HG02798 (cell line): ENCODE measurements at regions not wholly inside any gene's neighbourhood (a gene's known extent, or its start where the extent isn't known, plus 50 kb on each side); places are given as distances from the start of the nearest gene placed in this dataset.
"Not testable (repeated sequence)": the region's sequence is repeated elsewhere in the genome, so short reads cannot be mapped to it uniquely, and the experiment has no call there.

Experiments
- ATAC-seq: cut with Tn5 transposase; IDR thresholded peaks from one replicate; pipeline ENCODE4 v1.9.1; 2021; ENCODE audit warnings: mild to moderate bottlenecking; ENCODE audit not compliant: unreplicated experiment, poor library complexity

- ATAC-seq = no peak
Measured at GRCh38 chr5:2863675-2864433, 112.4 kb upstream of the IRX2 start.

- no peak for ATAC-seq
Measured at GRCh38 chr5:2863133-2863532, 111.7 kb upstream of the IRX2 start.

DNA sequence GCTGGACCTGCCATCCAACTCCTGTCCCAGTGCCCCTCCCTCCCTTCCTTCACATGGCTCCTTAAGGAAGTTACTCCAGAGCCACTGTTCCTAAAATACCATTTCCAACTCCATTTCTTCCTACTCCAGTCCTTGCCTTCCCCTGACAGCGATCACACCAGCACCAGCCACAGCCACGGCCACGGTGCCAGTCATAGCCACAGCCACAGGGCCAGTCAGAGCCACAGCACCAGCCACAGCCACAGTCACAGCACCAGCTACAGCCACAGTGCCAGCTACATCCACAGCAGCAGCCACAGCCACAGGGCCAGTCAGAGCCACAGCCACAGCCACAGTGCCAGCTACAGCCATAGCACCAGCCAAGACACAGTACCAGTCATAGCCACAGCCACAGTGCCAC is 110.7 kb upstream of the IRX2 start:
- ATAC-seq = not testable (repeated sequence)

DNA sequence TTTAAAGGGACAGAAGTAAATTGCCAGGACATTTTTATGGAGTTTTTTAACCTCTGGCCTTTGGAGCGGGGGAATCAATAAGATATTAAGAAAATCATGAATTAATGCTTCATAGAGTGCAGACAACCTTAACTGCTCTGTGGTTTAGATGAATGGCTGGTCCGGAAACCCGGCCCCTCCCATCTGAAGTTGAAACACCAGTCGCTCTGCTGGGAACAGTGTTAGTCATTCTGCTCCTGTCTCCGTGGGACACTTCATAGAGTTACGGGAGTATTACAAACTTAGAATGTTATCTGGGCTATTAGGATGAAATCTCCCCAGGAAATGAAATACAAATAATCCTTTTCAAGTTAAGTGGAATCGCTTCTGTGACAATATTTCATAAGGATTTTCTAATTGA is 110.1 kb upstream of the IRX2 start:
- no peak for ATAC-seq

- ATAC-seq = no peak
Measured at GRCh38 chr5:2860101-2860500, 108.6 kb upstream of the IRX2 start.

- ATAC-seq = no peak
Measured at GRCh38 chr5:2857837-2858236, 106.4 kb upstream of the IRX2 start.

- no peak for ATAC-seq
Measured at GRCh38 chr5:2856206-2856605, 104.7 kb upstream of the IRX2 start.

DNA sequence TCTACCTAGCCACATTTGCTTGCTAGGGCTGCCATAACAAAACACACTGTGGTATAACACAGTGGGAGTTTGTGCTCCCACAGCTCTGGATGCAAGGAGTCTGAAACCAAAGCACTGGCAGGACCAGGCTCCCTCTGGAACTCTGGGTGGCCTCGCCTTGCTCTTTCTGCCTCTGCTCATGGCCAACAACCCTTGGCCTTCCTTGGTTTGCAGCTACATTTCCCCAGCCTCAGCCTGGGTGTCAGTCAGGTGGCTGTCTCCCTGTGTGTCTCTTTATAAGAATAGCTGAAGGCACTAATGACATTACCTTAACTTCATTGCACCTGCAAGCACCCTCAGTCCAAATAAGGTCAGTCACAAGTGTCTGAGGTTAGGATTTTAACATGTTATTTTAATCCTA is 101.0 kb upstream of the IRX2 start:
- no peak for ATAC-seq

DNA sequence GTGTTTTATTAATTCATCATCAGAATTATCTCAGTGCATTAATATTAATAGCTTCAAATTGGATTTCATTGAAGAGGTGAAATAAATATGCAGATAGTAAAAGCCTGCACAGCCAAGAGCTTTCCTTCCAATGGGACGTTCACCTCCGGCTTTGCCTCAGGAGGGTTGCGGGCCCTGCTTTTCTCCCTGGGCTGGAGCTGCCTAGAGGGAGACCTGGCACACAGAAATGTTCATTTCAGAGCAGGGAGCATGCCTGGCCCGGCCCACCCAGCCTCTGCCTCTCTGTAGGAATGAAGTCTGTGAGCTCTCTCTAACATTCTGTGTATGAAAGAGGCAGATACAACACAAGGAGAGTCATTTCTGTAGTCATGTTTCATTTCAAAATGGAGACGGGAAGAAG is 100.4 kb upstream of the IRX2 start:
- ATAC-seq = no peak

DNA sequence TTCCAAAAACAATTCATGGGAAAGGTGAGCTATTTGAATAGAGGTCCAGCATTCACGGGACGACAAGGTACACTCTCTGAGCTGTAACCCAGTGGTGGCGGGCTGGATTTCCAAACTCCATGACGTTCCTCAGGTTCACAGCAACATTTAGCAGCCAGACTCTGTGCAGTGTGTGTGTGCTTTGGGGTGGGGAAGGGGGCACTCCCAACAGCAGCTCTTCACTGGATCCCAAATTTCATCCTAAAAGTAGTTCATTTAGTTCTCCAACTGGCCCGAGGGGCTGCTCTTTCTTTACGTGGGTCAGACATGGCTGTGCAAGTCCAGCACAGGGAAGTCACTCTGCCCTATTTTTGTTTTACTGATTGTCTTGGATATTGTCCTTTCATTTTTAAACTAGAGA is 98.0 kb upstream of the IRX2 start:
- ATAC-seq = no peak

- ATAC-seq = no peak
Measured at GRCh38 chr5:2848619-2849018, 97.1 kb upstream of the IRX2 start.

DNA sequence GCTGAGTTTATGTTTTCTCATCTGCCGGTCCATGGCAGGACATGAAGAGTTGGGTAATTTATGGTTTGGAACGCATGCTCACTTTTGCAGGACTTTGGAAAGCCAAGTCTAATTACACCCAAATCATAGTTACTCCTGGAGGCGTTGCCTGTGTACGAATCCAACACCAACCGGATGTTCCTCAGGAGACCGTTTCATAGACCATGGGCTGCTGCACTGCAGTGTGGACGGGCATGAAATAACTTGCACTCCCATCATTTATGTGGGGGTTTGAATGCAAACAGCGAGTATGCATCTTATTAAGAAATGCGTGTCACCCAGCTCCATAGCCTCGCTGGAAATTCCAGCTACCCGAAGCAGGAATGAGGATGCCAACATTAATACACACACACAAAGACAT is 96.1 kb upstream of the IRX2 start:
- no peak for ATAC-seq

- no peak for ATAC-seq
Measured at GRCh38 chr5:2841208-2841607, 89.7 kb upstream of the IRX2 start.

- ATAC-seq = no peak
Measured at GRCh38 chr5:2840372-2840915, 89.0 kb upstream of the IRX2 start.

- ATAC-seq = no peak
Measured at GRCh38 chr5:2836133-2836532, 84.7 kb upstream of the IRX2 start.

- ATAC-seq = no peak
Measured at GRCh38 chr5:2833556-2833955, 82.1 kb upstream of the IRX2 start.

- no peak for ATAC-seq
Measured at GRCh38 chr5:2832394-2832793, 80.9 kb upstream of the IRX2 start.

- no peak for ATAC-seq
Measured at GRCh38 chr5:2829239-2829638, 77.8 kb upstream of the IRX2 start.

DNA sequence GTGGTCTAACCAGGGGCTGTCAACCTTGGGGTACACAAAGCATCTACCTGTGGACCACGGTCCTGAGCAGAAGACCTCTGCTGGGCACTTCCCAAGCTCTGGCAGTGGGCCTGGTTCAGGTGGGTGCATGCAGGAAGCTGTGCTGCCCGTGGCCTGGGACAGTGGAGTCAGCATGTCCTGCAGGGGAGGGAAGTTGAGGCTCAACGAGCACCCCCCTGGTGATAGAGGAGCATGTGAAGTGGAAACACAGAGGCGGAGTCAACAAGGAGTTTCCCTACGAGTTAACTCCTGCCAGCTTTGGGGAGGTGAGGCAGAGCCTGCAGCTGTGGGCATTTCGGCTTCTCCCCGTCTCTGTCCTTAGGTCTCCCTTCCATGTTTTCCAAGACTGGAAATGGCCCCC is 67.5 kb upstream of the IRX2 start:
- no peak for ATAC-seq

DNA sequence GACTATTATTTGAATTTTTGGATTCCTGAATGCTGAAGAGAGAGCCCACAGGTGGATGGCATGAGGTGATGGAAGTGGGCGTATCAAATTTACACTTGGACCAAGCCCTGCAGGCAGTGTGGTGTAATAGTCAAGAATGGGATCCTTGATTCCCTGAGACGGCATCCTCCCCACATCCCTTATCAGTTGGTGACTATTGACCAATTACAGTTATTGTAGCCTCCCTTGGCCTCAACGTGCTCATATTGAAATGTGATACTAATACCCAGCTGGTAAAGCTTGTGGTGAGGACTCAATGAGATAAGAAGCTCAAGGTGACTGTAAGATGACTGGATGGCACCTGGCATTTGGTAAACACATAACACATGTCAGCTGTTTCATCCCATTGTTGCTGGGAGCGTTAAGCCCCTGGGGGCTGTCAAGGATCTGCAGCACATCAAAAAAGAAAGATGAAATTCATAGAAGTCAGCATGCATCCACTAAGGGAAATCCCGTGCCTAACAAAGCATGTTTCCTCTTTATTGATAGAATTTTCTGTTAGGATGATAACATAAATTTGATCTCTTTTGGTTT is 65.6 kb upstream of the IRX2 start:
- no peak for ATAC-seq

DNA sequence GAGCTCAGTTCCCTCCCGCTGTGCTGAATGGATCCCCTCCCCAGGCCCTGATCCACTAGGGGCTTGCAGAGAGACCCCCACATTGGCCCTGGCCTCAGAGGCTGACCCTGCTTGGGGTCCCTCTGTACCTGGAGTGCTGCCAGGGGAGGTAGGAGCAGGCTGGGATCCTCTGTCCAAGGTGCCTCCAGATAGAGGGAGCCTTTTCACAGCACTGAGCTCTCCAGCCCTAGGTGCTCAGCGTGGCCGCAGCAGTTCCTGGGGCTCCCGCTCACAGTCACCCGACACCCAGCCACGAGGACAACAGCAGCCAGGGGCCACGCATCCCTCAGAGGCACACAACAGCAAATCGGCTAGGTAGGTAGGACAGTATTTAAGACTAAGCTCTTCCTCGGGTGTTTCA is 62.2 kb upstream of the IRX2 start:
- no peak for ATAC-seq

DNA sequence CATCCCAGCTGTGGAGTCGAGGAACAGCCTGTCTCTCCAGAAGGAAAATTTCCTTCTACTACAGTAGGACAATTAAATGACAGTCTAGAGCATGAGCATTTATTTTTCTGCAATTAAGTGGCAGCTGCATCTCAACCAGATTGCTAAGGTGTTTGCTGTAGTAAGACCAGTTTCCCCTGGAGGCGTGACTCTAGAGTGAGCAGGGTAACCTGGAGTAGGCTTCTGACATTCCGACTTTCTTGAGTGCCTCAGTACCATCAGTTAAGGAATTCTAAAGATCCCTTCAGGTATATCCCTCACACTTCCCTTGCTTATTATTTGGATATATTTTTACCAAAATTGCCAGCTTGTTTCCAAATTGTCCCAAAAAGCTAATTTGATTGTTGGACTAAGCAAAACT is 59.2 kb upstream of the IRX2 start:
- ATAC-seq = no peak
